MM.1S (cell line): ENCODE measurements at regions not wholly inside any gene's neighbourhood (a gene's known extent, or its start where the extent isn't known, plus 50 kb on each side); places are given as distances from the start of the nearest gene placed in this dataset.

Experiments used
- DNase-seq: peaks from one replicate; pipeline ENCODE4 v3.0.0-alpha.2; 2015
- H2AFZ ChIP-seq: fragments of 300-600 bp; sonication (generic); 2 replicates; pipeline ENCODE4 v1.6.0; 2016; ENCODE audit warnings: antibody characterized with exemption, low read length
- H3F3A ChIP-seq: fragments of 300-600 bp; sonication (generic); 2 replicates; pipeline ENCODE4 v1.6.1; 2016; ENCODE audit warnings: mild to moderate bottlenecking, antibody characterized with exemption, low read length, moderate library complexity, mixed read lengths; ENCODE audit not compliant: insufficient read depth
- H3K27ac ChIP-seq: fragments of 300-600 bp; sonication (generic); 2 replicates; pipeline ENCODE4 v1.5.1; 2016; ENCODE audit warnings: mild to moderate bottlenecking, low read length
- H3K27me3 ChIP-seq: fragments of 300-600 bp; sonication (generic); replicated peaks from 2 replicates; pipeline ENCODE4 v1.6.0; 2016; ENCODE audit warnings: low read length; ENCODE audit not compliant: insufficient read depth
- H3K36me3 ChIP-seq: fragments of 300-600 bp; sonication (generic); replicated peaks from 2 replicates; pipeline ENCODE4 v1.6.1; 2016; ENCODE audit warnings: mild to moderate bottlenecking, low read length, mixed read lengths; ENCODE audit not compliant: insufficient read depth
- H3K4me1 ChIP-seq: fragments of 300-600 bp; sonication (generic); 2 replicates; pipeline ENCODE4 v1.6.1; 2016; ENCODE audit warnings: low read length, mixed read lengths
- H3K4me2 ChIP-seq: fragments of 300-600 bp; sonication (generic); 2 replicates; pipeline ENCODE4 v1.6.0; 2016; ENCODE audit warnings: low read depth, low read length
- H3K4me3 ChIP-seq: fragments of 300-600 bp; sonication (generic); 2 replicates; pipeline ENCODE4 v1.5.1; 2016; ENCODE audit warnings: low read length, mixed read lengths
- H3K79me2 ChIP-seq: fragments of 300-600 bp; sonication (generic); 2 replicates; pipeline ENCODE4 v1.6.1; 2016; ENCODE audit warnings: mixed run types, low read length, mixed read lengths
- H3K9ac ChIP-seq: fragments of 300-600 bp; sonication (generic); 2 replicates; pipeline ENCODE4 v1.6.1; 2016; ENCODE audit warnings: low read length, mixed read lengths
- H3K9me2 ChIP-seq: fragments of 300-600 bp; sonication (generic); replicated peaks from 2 replicates; pipeline ENCODE4 v1.6.1; 2016; ENCODE audit warnings: mild to moderate bottlenecking, low read length, mixed read lengths; ENCODE audit not compliant: insufficient read depth
- H3K9me3 ChIP-seq: fragments of 300-600 bp; sonication (generic); replicated peaks from 2 replicates; pipeline ENCODE4 v1.6.1; 2016; ENCODE audit warnings: mild to moderate bottlenecking, low read length, mixed read lengths; ENCODE audit not compliant: insufficient read depth
- H4K20me1 ChIP-seq: fragments of 300-600 bp; sonication (generic); 2 replicates; pipeline ENCODE4 v1.6.1; 2016; ENCODE audit warnings: mild to moderate bottlenecking, low read length, moderate library complexity, mixed read lengths; ENCODE audit not compliant: insufficient read depth
- EZH2 ChIP-seq: fragments of 300-600 bp; sonication (generic); optimal IDR thresholded peaks from 2 replicates; pipeline ENCODE3; 2017; ENCODE audit warnings: low read depth, mild to moderate bottlenecking, antibody characterized with exemption, low read length, mixed read lengths
- EZH2phosphoT487 ChIP-seq: fragments of 300-600 bp; sonication (generic); IDR thresholded peaks from 2 replicates; pipeline ENCODE4 v1.6.1; 2018; ENCODE audit warnings: antibody characterized with exemption, low read length
- TF ChIP-seq, protein P1 (sequence below): fragments of 300-600 bp; sonication (generic); IDR thresholded peaks from 2 replicates; pipeline ENCODE4 v1.5.1; 2016; ENCODE audit warnings: antibody characterized with exemption, low read length, mixed read lengths

DNA sequence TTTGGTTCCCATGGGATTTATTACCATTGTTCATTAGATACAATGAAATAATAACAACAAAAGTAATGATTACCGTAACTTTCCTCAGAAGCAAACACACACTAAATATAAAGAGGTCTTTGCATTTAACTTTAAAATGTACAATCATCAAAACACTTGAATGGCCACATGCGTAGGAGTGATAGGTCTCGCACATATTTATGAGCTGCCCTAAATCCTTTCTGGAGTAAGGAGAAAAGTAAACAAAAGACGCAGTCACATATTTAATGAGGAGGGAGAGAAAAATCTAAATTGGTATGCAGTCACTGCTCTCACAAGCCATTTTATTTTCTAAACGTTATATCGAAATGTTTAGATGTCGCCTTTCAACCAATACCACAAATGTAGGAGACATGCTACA lies 129.4 kb upstream of the TCF21 start:
- Histone ChIP-seq H3F3A (no peaks in the 10 kb centered on the region), H3K79me2 (no peaks in the 10 kb centered on the region), H3K4me3 (no peak overlapping the region), H3K9me2 (no peaks in the 10 kb centered on the region), H3K9me3 (no peaks in the 10 kb centered on the region), H3K4me1 (no peaks in the 10 kb centered on the region), H3K9ac (no peak overlapping the region), H3K27me3 (no peaks in the 10 kb centered on the region), H3K36me3 (no peaks in the 10 kb centered on the region), H3K4me2 (no peak overlapping the region), H2AFZ (no peak overlapping the region), H4K20me1 (no peaks in the 10 kb centered on the region), H3K27ac (no peak overlapping the region)
- no peak for DNase-seq
- TF ChIP-seq, protein P1, sequence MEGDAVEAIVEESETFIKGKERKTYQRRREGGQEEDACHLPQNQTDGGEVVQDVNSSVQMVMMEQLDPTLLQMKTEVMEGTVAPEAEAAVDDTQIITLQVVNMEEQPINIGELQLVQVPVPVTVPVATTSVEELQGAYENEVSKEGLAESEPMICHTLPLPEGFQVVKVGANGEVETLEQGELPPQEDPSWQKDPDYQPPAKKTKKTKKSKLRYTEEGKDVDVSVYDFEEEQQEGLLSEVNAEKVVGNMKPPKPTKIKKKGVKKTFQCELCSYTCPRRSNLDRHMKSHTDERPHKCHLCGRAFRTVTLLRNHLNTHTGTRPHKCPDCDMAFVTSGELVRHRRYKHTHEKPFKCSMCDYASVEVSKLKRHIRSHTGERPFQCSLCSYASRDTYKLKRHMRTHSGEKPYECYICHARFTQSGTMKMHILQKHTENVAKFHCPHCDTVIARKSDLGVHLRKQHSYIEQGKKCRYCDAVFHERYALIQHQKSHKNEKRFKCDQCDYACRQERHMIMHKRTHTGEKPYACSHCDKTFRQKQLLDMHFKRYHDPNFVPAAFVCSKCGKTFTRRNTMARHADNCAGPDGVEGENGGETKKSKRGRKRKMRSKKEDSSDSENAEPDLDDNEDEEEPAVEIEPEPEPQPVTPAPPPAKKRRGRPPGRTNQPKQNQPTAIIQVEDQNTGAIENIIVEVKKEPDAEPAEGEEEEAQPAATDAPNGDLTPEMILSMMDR, result no peak
- TF ChIP-seq EZH2phosphoT487 (no peak), EZH2 (no peak)

DNA sequence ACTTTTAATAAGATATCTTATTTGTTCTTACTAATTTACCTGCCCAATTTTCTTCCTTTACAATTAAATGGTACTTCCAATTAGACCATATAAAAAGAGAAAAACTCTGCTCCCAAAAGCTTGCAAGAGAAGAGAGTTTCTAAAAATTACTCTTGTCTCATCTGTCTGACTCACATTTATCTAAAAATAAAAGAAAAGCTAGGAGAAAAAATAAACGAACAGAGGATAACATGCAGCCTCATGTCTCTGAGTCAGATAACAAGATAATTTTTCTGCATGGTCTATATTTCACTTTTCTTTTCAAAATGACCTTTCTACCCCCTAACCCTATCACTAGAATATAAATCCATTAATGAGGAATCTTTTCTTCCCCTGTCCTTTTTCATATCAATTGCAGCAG lies 127.2 kb upstream of the TCF21 start:
- no peaks in the 10 kb centered on the region for H4K20me1 ChIP-seq
- no peak overlapping the region for H3K4me3 ChIP-seq
- H3F3A ChIP-seq, result no peaks in the 10 kb centered on the region
- H3K79me2 ChIP-seq, result no peaks in the 10 kb centered on the region
- no peaks in the 10 kb centered on the region for H3K4me1 ChIP-seq
- no peak for DNase-seq
- no peaks in the 10 kb centered on the region for H3K27me3 ChIP-seq
- no peaks in the 10 kb centered on the region for H3K9me3 ChIP-seq
- no peak overlapping the region for H3K27ac ChIP-seq
- H3K36me3 ChIP-seq, result no peaks in the 10 kb centered on the region
- TF ChIP-seq EZH2 (no peak), EZH2phosphoT487 (no peak)
- TF ChIP-seq, protein P1, result no peak
- H2AFZ ChIP-seq, result no peak overlapping the region
- no peaks in the 10 kb centered on the region for H3K9me2 ChIP-seq
- H3K9ac ChIP-seq, result no peak overlapping the region
- H3K4me2 ChIP-seq, result no peak overlapping the region

DNA sequence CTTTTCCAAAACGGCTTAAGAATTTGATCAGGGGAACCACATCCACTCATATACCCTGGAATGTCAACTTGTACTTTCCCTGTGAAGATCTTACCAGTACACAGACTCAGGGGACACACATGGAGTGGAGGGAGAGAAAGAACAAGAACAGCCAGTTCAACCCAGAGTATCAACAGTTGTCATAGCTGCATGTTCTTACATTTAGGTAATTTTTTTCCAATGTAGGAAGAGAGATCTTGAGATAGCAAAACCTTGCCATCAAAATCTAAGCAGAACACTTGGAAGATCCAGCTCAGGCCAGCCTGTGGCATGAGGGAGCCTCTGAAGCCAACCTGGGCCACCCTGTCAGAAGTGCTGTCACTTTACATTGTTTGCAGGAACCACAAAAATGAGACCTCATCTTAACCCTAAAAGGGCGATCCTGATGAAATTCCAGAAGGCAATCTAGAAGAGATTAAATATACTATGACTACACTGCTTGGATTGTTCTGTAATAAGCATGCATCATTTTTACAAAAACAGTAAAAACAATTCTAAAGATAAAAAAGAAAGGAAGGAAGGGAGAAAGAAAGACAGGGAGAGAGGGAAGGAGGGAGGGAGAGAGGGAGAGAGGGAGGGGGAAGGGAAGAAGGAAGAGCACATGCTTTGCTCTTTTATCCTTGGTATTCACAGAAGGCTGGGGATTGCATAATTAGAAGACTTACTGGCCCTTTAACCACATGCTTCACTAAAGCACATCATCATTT lies 124.7 kb upstream of the TCF21 start:
- H3F3A ChIP-seq, result no peaks in the 10 kb centered on the region
- H3K27me3 ChIP-seq, result no peaks in the 10 kb centered on the region
- H3K79me2 ChIP-seq, result no peaks in the 10 kb centered on the region
- no peak for DNase-seq
- no peak overlapping the region for H3K4me2 ChIP-seq
- no peak for TF ChIP-seq EZH2phosphoT487
- TF ChIP-seq, protein P1, result no peak
- TF ChIP-seq EZH2, result no peak
- H3K9me2 ChIP-seq, result no peaks in the 10 kb centered on the region
- H3K9me3 ChIP-seq, result no peaks in the 10 kb centered on the region
- H3K4me1 ChIP-seq, result no peaks in the 10 kb centered on the region
- no peaks in the 10 kb centered on the region for H4K20me1 ChIP-seq
- H3K27ac ChIP-seq, result no peak overlapping the region
- no peak overlapping the region for H3K9ac ChIP-seq
- no peaks in the 10 kb centered on the region for H3K36me3 ChIP-seq
- H3K4me3 ChIP-seq, result no peak overlapping the region
- H2AFZ ChIP-seq, result no peak overlapping the region
